ENCODE measurements at regions not wholly inside any gene's neighbourhood (a gene's known extent, or its start where the extent isn't known, plus 50 kb on each side); places are given as distances from the start of the nearest gene placed in this dataset.

DNA sequence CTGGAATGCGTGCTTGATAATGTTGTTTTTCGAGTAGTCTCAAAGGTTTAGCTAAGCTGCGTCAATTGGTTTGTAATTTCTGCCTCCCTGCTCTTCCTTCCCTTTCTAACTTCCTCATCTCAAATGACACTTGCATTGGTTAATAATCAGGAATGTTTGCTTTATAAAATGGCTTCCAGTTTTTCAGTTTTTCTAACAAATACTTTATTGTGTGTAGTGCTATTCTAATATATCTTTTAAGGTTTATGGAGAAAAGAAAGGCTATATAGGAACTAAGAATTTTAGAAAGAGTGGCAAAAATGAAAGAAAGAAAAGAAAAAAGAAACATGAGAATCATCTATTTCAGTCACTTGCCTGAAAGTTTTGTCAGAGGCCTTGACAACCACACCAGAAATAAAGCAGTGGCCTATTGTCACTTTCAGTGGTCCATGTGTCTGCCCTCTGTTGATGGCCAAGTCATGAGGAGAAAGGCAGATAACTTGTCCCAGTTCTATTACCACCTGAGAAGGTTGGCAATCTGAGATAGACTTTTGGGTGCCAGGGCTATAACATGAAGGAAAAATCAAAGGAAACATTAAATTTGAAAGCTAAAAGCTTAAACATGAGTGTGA is 221.9 kb upstream of the KITLG start:
- DNase-seq (ENCODE audit: low read depth) = peak; percentile 20
- TF ChIP-seq, protein P1, sequence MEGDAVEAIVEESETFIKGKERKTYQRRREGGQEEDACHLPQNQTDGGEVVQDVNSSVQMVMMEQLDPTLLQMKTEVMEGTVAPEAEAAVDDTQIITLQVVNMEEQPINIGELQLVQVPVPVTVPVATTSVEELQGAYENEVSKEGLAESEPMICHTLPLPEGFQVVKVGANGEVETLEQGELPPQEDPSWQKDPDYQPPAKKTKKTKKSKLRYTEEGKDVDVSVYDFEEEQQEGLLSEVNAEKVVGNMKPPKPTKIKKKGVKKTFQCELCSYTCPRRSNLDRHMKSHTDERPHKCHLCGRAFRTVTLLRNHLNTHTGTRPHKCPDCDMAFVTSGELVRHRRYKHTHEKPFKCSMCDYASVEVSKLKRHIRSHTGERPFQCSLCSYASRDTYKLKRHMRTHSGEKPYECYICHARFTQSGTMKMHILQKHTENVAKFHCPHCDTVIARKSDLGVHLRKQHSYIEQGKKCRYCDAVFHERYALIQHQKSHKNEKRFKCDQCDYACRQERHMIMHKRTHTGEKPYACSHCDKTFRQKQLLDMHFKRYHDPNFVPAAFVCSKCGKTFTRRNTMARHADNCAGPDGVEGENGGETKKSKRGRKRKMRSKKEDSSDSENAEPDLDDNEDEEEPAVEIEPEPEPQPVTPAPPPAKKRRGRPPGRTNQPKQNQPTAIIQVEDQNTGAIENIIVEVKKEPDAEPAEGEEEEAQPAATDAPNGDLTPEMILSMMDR (IDR thresholded peaks at IDR 0.05; ENCODE audit: insufficient read depth, low read depth, low read length, missing control alignments) = no peak
- H3K4me3 ChIP-seq (ENCODE audit: low read length) = no peak overlapping the region

DNA sequence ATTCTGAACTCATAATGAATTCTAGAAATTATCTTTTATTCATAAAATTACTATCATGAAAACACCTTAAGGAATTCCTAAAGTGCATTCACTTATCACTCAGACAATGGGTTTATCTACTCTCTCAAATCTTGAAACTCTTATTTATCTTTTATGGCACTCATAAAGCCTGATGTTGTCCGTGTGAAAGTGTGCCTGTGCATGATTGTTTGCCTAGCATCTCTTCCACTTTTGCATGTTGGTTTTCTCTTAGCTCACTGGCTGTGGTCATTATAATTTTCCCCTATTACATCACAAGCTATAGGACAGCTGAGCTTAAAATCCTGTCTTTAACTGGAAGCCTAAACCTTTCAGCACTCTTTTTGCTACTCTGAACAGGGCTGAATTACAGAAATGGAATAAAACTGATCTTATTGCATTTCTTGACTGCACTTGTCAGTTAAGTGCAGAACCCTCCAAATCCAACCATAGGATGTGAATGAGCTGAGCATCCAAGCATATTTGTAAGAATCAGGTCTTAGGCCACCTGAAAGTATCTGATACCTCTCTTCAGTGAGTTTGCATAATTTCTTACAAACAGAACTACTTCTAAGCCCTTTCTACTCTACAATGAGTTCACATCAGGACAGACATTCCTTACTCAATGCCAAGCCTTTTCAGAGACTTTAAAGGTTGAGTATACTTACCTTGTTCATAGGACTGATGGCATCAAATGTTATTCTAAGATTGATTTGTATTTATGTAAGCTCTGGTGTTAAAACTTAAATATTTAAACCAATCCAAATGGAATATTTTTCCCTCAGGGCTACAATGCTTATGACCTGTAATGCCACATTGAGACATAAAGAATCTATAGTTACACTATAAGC is 221.2 kb upstream of the KITLG start:
- TF ChIP-seq, protein P1 (IDR thresholded peaks at IDR 0.05; ENCODE audit: insufficient read depth, low read depth, low read length, missing control alignments) = no peak
- H3K4me3 ChIP-seq (ENCODE audit: low read length) = no peak overlapping the region
- DNase-seq (ENCODE audit: low read depth) = no peak

DNA sequence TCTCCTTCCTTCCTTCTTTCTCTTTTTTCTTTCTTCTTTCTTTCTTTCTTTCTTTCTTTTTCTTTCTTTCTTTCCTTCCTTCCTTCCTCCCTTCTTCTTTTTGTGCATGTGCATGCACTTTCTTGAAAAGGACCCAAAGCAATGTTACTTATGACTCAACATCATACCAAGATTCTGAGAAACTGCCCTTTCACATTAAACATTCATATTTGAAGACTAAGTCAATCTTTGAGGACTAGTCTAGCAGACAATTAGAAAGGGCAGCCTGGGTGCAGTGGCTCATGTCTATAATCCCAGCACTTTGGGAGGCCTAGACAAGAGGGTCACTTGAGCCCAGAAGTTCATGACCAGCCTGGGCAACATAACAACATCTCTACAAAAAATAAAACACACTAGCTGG is 212.8 kb upstream of the KITLG start:
- DNase-seq (ENCODE audit: low read depth) = peak; percentile 9
- TF ChIP-seq, protein P1 (IDR thresholded peaks at IDR 0.05; ENCODE audit: insufficient read depth, low read depth, low read length, missing control alignments) = no peak

DNA sequence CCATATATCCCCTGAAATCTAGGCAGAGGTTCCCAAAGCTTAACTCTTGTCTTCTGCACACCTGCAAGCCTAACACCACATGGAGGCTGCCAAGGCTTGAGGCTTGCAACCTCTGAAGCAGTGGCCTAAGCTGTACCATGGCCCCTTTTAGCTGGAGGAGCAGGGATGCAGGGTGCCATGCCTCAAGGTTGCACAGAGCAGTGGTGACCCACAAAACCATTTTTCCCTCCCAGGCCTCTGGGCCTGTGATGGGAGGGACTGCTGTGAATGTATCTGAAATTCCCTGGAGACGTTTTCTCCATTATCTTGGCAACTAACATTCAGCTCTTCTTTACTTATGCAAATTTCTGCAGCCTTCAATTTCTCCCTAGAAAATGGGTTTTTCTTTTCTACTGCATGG is 210.0 kb upstream of the KITLG start:
- no peak for DNase-seq (ENCODE audit: low read depth)
- TF ChIP-seq, protein P1 (IDR thresholded peaks at IDR 0.05; ENCODE audit: insufficient read depth, low read depth, low read length, missing control alignments) = no peak
- no peak overlapping the region for H3K4me3 ChIP-seq (ENCODE audit: low read length)

More for the DNA sequence above, 212.8 kb upstream of the KITLG start:
- no peak overlapping the region for H3K4me3 ChIP-seq (ENCODE audit: low read length)

DNA sequence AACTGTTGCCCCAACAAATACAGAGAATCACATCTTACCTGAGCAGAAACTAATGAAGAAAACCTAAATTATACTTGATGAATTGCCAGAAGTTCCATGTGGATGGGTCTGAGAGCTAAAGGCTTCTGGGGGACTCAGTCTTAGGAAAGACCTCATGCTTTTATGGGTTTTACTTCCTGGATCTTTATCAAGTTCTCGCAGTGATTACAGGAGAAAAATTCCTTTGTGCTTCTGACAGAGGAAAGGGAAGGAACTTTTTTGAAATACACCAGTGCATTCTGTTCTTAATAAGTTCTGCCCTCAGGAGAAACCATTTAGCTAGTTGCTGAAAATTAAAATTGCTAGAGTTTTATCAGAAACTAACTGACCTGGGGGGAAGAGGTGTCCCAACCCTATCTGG is 203.9 kb upstream of the KITLG start:
- no peak for DNase-seq (ENCODE audit: low read depth)
- no peak overlapping the region for H3K4me3 ChIP-seq (ENCODE audit: low read length)
- TF ChIP-seq, protein P1 (IDR thresholded peaks at IDR 0.05; ENCODE audit: insufficient read depth, low read depth, low read length, missing control alignments) = no peak

GRCh38 chr12:88782351-88782750 is 202.1 kb upstream of the KITLG start:
- DNase-seq (ENCODE audit: low read depth) = no peak
- no peak overlapping the region for H3K4me3 ChIP-seq (ENCODE audit: low read length)
- TF ChIP-seq, protein P1 (IDR thresholded peaks at IDR 0.05; ENCODE audit: insufficient read depth, low read depth, low read length, missing control alignments) = no peak

Data from epithelial cell of esophagus (primary cell).